ENCODE measurements at regions not wholly inside any gene's neighbourhood (a gene's known extent, or its start where the extent isn't known, plus 50 kb on each side); places are given as distances from the start of the nearest gene placed in this dataset.

- TF ChIP-seq, protein P1, sequence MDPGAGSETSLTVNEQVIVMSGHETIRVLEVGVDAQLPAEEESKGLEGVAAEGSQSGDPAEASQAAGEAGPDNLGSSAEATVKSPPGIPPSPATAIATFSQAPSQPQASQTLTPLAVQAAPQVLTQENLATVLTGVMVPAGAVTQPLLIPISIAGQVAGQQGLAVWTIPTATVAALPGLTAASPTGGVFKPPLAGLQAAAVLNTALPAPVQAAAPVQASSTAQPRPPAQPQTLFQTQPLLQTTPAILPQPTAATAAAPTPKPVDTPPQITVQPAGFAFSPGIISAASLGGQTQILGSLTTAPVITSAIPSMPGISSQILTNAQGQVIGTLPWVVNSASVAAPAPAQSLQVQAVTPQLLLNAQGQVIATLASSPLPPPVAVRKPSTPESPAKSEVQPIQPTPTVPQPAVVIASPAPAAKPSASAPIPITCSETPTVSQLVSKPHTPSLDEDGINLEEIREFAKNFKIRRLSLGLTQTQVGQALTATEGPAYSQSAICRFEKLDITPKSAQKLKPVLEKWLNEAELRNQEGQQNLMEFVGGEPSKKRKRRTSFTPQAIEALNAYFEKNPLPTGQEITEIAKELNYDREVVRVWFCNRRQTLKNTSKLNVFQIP (CRISPR knock-in tag; IDR thresholded peaks at IDR 0.05; ENCODE audit: borderline replicate concordance, low read depth) = no peak
- TF ChIP-seq RARB (CRISPR knock-in tag; IDR thresholded peaks at IDR 0.05) (no peak), ZNF565 (CRISPR knock-in tag; conservative IDR thresholded peaks at IDR 0.05; ENCODE audit: low read depth) (no peak), SNAI2 (CRISPR knock-in tag; IDR thresholded peaks at IDR 0.05) (no peak)
- no peak for ATAC-seq
Measured at GRCh38 chr18:73544032-73544431, 603.6 kb downstream of the FBXO15 start.

DNA sequence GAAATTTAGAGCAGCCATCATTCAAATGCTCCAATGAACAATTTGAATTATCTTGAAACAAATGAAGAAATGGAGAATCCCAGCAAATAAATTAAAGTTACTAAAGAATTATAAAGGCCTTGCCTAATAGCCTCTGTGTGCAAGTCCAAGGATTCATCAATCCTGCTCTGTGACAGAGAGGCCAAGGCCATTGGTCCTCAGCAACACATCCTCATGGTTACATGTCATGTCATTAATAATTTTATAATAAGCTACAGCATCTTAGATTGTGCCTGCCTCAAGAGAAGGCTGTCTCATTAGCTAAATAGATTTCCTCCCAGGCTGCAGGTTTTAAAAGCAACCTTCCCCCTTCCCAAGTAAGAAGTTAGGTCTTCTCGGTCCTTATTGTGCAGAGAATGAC, 611.6 kb downstream of the FBXO15 start:
- TF ChIP-seq, protein P1 (CRISPR knock-in tag; IDR thresholded peaks at IDR 0.05; ENCODE audit: borderline replicate concordance, low read depth) = no peak
- no peak for TF ChIP-seq TOX (CRISPR knock-in tag; IDR thresholded peaks at IDR 0.05; ENCODE audit: borderline replicate concordance)
- TF ChIP-seq ZFP3 (CRISPR knock-in tag; IDR thresholded peaks at IDR 0.05) = no peak
- TF ChIP-seq TCF4 (CRISPR knock-in tag; IDR thresholded peaks at IDR 0.05; ENCODE audit: borderline replicate concordance) = no peak
- TF ChIP-seq, protein P2, sequence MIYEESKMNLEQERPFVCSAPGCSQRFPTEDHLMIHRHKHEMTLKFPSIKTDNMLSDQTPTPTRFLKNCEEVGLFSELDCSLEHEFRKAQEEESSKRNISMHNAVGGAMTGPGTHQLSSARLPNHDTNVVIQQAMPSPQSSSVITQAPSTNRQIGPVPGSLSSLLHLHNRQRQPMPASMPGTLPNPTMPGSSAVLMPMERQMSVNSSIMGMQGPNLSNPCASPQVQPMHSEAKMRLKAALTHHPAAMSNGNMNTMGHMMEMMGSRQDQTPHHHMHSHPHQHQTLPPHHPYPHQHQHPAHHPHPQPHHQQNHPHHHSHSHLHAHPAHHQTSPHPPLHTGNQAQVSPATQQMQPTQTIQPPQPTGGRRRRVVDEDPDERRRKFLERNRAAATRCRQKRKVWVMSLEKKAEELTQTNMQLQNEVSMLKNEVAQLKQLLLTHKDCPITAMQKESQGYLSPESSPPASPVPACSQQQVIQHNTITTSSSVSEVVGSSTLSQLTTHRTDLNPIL (CRISPR knock-in tag; IDR thresholded peaks at IDR 0.05; ENCODE audit: low read depth) = no peak
- no peak for TF ChIP-seq CSRNP3 (CRISPR knock-in tag; IDR thresholded peaks at IDR 0.05)
- TF ChIP-seq ZC3H10 (CRISPR knock-in tag; IDR thresholded peaks at IDR 0.05) = no peak
- TF ChIP-seq SNAI2 (CRISPR knock-in tag; IDR thresholded peaks at IDR 0.05) = no peak
- TF ChIP-seq ZNF70 (CRISPR knock-in tag; IDR thresholded peaks at IDR 0.05) = no peak
- no peak for TF ChIP-seq BACH2 (CRISPR knock-in tag; IDR thresholded peaks at IDR 0.05; ENCODE audit: borderline replicate concordance)
- no peak for TF ChIP-seq ARNTL (CRISPR knock-in tag; IDR thresholded peaks at IDR 0.05; ENCODE audit: borderline replicate concordance, low read depth)
- no peak for TF ChIP-seq PPARA (CRISPR knock-in tag; IDR thresholded peaks at IDR 0.05; ENCODE audit: borderline replicate concordance)
- no peak for TF ChIP-seq ISL1 (CRISPR knock-in tag; IDR thresholded peaks at IDR 0.05)
- no peak for TF ChIP-seq ZNF565 (CRISPR knock-in tag; conservative IDR thresholded peaks at IDR 0.05; ENCODE audit: low read depth)
- no peak for TF ChIP-seq PATZ1 (CRISPR knock-in tag; IDR thresholded peaks at IDR 0.05; ENCODE audit: borderline replicate concordance)
- TF ChIP-seq ZFP30 (CRISPR knock-in tag; IDR thresholded peaks at IDR 0.05) = no peak
- no peak for TF ChIP-seq TSHZ2 (CRISPR knock-in tag; IDR thresholded peaks at IDR 0.05)
- ATAC-seq = no peak

DNA sequence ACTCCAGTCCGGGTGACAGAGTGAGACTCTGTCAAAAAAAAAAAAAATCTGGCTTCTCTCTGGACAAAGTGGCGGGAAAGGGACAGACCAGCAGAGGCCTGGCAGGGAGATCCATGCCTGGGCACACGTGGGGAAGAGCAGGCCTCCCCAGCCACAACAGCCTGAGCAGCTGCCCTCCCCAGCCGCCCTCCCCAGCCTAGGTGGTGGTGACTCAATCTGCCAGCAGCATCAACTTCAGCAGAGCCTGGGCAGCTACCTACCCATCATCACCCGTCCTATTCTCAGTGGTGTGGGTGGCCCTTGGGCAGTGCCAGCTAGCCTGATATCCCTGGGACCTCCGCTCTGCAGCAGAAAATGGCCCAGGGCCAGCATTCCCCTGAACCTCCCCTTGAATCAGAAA, 612.4 kb downstream of the FBXO15 start:
- TF ChIP-seq ISL1 (CRISPR knock-in tag; IDR thresholded peaks at IDR 0.05) = no peak
- no peak for TF ChIP-seq PATZ1 (CRISPR knock-in tag; IDR thresholded peaks at IDR 0.05; ENCODE audit: borderline replicate concordance)
- TF ChIP-seq, protein P1 (CRISPR knock-in tag; IDR thresholded peaks at IDR 0.05; ENCODE audit: borderline replicate concordance, low read depth) = no peak
- no peak for TF ChIP-seq ZFP3 (CRISPR knock-in tag; IDR thresholded peaks at IDR 0.05)
- ATAC-seq = no peak
